ENCODE measurements at regions not wholly inside any gene's neighbourhood (a gene's known extent, or its start where the extent isn't known, plus 50 kb on each side); places are given as distances from the start of the nearest gene placed in this dataset.

- TF ChIP-seq CTCF (IDR thresholded peaks at IDR 0.05) (no peak), POLR2A (IDR thresholded peaks at IDR 0.05) (no peak), POLR2AphosphoS5 (IDR thresholded peaks at IDR 0.05; ENCODE audit: insufficient read depth in 1 of 2, low read depth in 1 of 2) (no peak)
Observed at GRCh38 chr2:20523073-20523798, 76.4 kb downstream of the RHOB start.

All from vagina (tissue), 2 donors.